Stimulated activated memory B cell treated with anti-CD40 and anti-IgM and Interleukin-4, amounts not matched to agents 10 μg/mL and 1 μg/mL and 100 μg/mL, for 72 hours (primary cell): ENCODE measurements at regions not wholly inside any gene's neighbourhood (a gene's known extent, or its start where the extent isn't known, plus 50 kb on each side); places are given as distances from the start of the nearest gene placed in this dataset.

Source experiments
- ATAC-seq: fragments of 150-1000 bp; cut with Tn5 transposase; 2 replicates; pipeline ENCODE4 v1.10.0; 2021
- H3K27ac Mint-ChIP-seq: one replicate; pipeline ENCODE4 v1.8.0; 2022; ENCODE audit warnings: mild to moderate bottlenecking, mixed read lengths
- H3K27me3 Mint-ChIP-seq: one replicate; pipeline ENCODE4 v1.8.0; 2022; ENCODE audit warnings: mixed read lengths
- H3K36me3 Mint-ChIP-seq: one replicate; pipeline ENCODE4 v1.8.0; 2022; ENCODE audit warnings: mixed read lengths
- H3K4me1 Mint-ChIP-seq: one replicate; pipeline ENCODE4 v1.8.0; 2022; ENCODE audit warnings: mixed read lengths
- H3K4me3 Mint-ChIP-seq: one replicate; pipeline ENCODE4 v1.8.0; 2022; ENCODE audit warnings: mild to moderate bottlenecking, moderate library complexity, mixed read lengths
- H3K9me3 Mint-ChIP-seq: one replicate; pipeline ENCODE4 v1.8.0; 2022; ENCODE audit warnings: mixed read lengths

DNA sequence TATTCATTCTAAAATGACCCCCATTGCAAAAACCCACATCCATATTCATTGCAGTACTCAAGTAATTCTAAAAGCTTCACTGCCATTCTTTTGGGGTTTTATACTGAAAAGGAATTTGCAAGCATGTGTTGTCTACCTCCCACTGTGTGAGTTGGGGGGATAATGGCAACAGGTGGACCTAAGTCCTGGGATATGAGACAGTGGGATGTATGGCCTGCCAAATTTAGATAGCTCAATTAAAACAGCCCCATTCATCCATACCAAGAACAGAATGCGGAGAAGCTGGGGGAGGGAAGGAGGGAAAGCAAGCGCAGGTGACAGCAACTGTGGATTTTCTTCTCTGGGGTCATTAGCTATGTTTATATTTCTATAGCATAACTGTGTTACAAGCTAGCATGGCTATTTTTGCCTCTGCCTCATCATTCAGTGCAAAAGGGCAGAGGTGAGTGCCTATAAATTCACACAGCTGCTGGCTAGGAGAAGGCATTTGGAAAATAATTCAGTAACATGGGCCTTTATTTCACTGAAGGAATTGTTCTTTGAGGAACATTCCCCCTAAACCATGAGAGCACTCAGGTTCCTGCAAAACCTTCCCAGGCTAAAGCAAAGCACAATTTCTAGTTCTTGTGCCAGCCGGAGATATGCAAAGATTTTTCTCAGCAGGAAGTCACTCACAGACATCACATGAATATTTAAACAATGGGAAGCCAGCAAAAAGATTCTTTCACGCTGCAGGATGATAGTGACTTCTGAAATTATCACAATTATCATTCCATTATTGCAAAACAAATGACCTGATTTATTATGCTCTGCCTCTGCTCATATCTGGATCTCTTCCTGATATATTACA is 393.9 kb upstream of the ACVR2A start:
- Mint-ChIP-seq H3K9me3 (peaks cover 2% of the 10 kb centered on the region), H3K27me3 (no peaks in the 10 kb centered on the region), H3K36me3 (no peaks in the 10 kb centered on the region), H3K4me3 (no peak overlapping the region), H3K4me1 (no peaks in the 10 kb centered on the region), H3K27ac (no peak overlapping the region)
- no peak for ATAC-seq

DNA sequence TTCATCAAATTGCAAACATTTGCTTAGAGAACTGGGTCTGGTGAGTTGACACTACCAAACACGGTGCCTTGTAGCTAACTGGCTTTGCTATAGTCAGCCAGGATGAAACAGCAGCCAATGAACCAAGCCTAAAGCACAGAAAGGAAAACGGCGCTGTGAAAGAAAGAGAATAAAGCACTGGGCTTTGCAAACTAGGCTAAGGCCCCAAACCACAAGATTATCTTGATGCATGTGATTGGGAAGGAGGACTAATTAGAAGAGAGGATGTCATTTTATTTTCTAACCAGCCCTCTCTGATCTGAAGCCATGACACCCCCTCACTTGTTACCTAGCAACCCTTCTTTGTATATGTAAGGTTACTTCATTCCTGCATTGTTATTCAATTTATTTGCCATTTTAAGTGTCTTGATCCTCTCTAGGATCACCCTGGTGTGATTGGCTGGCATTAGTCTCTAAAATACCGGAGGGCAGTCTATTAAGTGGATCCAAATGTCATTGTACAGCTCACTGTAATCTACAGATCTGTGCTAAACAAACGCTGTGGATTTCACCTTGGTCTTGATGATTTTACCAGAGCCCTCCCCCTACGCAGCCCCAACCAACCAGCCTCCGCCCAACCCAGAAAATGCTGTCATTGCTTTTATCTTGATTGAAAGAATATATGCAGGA is 395.4 kb upstream of the ACVR2A start:
- Mint-ChIP-seq H3K27ac (no peak overlapping the region), H3K4me1 (no peaks in the 10 kb centered on the region), H3K9me3 (peaks cover 3% of the 10 kb centered on the region), H3K4me3 (no peak overlapping the region), H3K27me3 (no peaks in the 10 kb centered on the region), H3K36me3 (no peaks in the 10 kb centered on the region)
- no peak for ATAC-seq

DNA sequence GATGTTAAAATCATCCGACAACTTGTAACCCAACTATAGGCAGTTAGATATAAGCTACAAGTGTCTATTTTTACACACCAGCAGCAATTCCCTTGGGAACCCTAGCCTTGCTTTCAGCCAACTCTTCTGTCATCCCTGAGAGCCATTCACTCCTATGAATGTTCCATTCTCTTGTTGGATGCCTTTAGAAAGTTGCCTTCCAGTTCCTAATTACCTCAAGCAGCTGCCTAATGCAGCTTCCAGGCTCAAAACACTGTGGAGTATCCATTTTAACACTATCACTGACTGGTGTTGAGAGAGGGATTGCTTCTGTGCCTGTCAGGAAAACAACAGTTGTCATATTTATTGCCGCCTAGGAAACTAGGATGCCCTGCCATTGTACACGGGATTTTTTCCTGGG is 402.0 kb upstream of the ACVR2A start:
- Mint-ChIP-seq H3K4me3 (no peak overlapping the region), H3K36me3 (no peaks in the 10 kb centered on the region), H3K4me1 (no peaks in the 10 kb centered on the region), H3K9me3 (peaks cover 3% of the 10 kb centered on the region), H3K27ac (no peak overlapping the region), H3K27me3 (no peaks in the 10 kb centered on the region)
- ATAC-seq: no peak

DNA sequence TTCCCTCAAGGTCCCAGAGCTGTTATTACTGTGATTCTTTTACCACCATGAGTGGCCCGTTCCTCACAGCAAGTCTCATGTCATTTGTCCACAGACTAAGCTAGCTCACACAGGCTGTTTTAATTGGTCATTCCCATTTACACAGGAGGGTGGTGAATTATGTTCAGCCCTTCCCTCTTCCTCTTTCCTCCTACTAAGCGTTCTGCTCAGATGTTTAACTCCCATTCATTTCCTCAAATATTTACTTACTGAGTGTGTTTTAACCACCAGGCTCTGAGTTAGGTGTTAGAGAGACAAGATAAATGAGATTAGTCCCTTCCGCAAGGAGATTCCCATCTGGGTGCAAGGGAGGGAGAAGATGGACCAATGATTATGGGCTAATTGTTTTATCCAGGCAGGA is 403.6 kb upstream of the ACVR2A start:
- Mint-ChIP-seq H3K4me3 (no peak overlapping the region), H3K9me3 (peaks cover 3% of the 10 kb centered on the region), H3K27me3 (no peaks in the 10 kb centered on the region), H3K4me1 (no peaks in the 10 kb centered on the region), H3K27ac (no peak overlapping the region), H3K36me3 (no peaks in the 10 kb centered on the region)
- no peak for ATAC-seq

DNA sequence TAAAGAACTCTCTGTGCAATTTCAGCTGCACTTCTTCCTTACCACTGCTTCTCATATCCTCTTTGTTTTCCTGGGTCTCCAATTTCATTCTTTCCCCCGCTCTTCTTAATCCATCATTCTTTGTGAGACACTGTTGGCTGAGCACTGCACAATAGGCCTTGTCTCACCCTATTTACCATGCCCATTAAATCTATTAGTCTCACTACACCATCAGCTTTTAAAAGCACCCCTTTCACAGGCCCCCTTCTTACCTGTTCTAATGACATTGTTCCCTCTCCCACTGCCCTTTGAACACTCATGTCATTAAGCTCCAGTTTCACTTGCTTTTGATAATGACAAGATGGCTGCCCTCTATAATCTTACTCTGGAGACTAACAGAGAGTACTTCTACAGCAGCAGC is 404.1 kb upstream of the ACVR2A start:
- no peak for ATAC-seq
- no peak overlapping the region for H3K27ac Mint-ChIP-seq
- H3K4me1 Mint-ChIP-seq: no peaks in the 10 kb centered on the region
- no peak overlapping the region for H3K4me3 Mint-ChIP-seq
- no peaks in the 10 kb centered on the region for H3K36me3 Mint-ChIP-seq
- H3K27me3 Mint-ChIP-seq: no peaks in the 10 kb centered on the region
- H3K9me3 Mint-ChIP-seq: no peaks in the 10 kb centered on the region

DNA sequence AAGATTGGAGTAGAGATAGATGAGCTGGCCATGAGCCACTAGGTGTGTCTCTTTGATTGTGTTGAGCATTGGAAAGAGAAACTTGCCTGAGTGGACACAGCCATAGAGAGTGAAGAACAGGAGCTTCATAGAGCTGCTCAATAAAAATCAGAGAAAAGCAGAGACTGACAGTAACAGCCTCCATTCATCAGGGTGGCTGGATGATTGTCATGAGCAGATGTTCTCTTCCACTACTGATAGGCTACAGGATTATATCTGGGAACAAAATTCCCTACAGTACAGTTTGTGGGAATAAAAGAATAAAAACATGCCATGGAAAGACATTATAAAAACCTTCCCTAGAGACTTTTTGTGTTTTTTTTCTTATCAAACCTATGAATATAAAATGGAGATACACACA is 404.8 kb upstream of the ACVR2A start:
- Mint-ChIP-seq H3K36me3 (no peaks in the 10 kb centered on the region), H3K4me1 (no peaks in the 10 kb centered on the region), H3K27me3 (no peaks in the 10 kb centered on the region), H3K27ac (no peak overlapping the region), H3K9me3 (no peaks in the 10 kb centered on the region), H3K4me3 (no peak overlapping the region)
- no peak for ATAC-seq

DNA sequence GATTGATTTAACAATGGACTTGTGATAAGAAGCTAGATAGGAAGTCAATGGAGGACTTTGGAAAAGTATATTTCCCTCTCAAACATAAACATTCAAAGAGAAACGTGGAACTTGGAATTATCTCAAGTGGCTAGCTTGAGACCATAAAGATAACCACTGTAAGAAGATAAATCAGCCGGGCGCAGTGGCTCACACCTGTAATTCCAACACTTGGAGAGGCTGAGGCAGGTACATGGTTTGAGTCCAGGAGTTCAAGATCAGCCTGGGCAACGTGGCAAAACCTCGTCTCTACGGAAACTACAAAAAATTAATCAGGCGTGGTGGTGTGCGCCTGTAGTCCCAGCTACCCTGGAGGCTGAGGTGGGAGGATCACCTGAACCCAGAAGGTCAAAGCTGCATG is 405.9 kb upstream of the ACVR2A start:
- H3K4me1 Mint-ChIP-seq: no peaks in the 10 kb centered on the region
- H3K27me3 Mint-ChIP-seq: no peaks in the 10 kb centered on the region
- no peak overlapping the region for H3K27ac Mint-ChIP-seq
- no peak for ATAC-seq
- H3K9me3 Mint-ChIP-seq: no peaks in the 10 kb centered on the region
- no peak overlapping the region for H3K4me3 Mint-ChIP-seq
- H3K36me3 Mint-ChIP-seq: no peaks in the 10 kb centered on the region

DNA sequence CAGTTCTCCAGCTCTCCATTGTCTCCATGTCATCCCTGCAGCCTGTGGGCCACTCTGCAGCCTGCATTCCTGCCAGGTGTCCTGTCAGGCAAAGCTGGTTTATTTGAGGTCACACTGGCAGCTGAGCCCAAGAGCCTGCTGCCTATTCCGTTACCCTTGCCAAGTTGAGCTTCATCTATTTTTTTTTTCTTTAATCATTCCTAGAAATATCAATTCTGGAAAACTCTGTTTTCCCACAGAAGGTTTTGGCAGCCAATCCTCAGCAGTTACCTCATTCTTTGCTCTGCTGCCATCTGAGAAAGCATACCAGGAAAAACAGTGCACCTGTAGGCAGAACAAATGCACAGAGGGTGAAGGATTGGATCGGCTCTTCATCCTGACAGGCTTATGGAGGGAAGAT is 411.0 kb upstream of the ACVR2A start:
- Mint-ChIP-seq H3K27me3 (no peaks in the 10 kb centered on the region), H3K27ac (no peak overlapping the region), H3K4me3 (no peak overlapping the region), H3K36me3 (no peaks in the 10 kb centered on the region), H3K4me1 (no peaks in the 10 kb centered on the region), H3K9me3 (no peaks in the 10 kb centered on the region)
- no peak for ATAC-seq

DNA sequence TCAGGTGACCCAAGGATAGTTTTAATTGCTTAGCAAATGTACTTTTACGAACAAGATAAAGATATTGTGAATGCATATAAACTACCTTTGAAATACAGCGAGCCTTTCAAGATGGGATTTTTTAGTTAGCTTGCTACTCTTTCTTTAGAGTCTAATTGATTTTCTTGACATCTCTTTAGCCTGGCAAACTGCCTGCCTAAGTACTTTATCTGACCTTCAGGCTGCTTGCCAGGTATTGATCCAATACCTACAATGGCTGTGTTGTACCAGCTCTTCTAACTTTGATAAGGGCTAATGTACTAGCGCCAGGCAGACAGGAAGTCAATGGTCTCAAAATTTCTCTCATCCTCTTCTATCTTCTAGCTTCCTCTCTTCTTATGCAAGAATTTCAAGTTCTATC is 414.4 kb upstream of the ACVR2A start:
- Mint-ChIP-seq H3K9me3 (no peaks in the 10 kb centered on the region), H3K36me3 (no peaks in the 10 kb centered on the region), H3K4me1 (no peaks in the 10 kb centered on the region), H3K27ac (no peak overlapping the region), H3K27me3 (no peaks in the 10 kb centered on the region), H3K4me3 (no peak overlapping the region)
- no peak for ATAC-seq

DNA sequence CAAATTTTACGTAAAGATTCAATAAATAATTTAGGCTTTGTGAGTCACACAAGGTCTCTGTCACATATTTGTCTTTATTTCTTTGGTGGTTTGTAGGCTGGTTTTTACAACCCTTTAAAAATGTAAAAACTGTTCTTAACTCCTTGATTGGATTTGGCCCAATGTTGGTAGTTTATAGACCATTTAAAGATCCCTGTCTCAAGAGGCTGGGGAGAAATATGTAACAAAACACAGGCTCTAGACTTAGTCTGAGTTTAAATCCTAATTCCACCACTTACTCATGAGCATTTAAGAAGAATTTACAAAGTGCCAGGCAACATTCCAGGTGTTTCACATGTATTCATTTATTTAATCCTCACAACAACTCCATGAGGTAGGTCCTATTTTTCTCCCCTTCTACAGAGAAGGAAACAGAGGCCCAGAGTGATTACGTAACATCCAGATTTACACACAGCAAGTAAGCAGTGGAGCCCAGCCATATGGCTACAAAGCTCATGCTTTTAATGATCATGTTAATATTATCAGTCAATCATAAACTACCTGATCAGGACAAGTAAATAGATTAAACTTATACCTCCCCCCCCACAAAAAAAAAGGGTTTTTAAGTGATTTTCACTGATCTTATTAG is 416.6 kb upstream of the ACVR2A start:
- H3K9me3 Mint-ChIP-seq: no peaks in the 10 kb centered on the region
- no peak for ATAC-seq
- H3K36me3 Mint-ChIP-seq: no peaks in the 10 kb centered on the region
- no peaks in the 10 kb centered on the region for H3K27me3 Mint-ChIP-seq
- no peak overlapping the region for H3K4me3 Mint-ChIP-seq
- H3K27ac Mint-ChIP-seq: no peak overlapping the region
- no peaks in the 10 kb centered on the region for H3K4me1 Mint-ChIP-seq

DNA sequence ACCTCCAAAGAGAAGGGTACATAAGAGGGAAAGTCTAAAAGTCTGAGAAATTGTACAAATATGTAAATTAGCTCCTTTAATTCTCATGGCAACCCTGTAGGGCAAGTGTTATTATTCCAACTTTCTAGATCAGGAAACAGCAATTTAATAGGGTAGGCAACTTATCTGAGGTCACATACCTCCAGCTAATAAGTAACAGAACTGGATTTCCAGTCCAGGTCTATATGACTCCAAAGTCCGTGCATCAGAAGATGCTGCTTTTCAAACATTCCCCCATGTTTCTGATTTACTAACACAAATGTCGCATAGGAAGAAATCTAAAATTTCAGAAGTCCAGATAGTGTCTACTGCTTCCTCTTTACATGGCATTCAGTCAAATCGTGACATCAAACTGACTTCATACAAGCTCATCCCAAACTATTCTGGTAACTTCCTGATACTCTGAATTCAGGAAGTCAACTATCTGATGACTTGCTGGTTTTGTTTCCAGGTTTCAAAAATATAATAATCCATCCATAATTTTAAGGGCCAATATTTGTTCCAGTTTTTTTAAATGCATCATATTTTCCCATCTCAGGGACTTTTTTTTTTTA is 419.3 kb upstream of the ACVR2A start:
- ATAC-seq: no peak
- no peak overlapping the region for H3K4me3 Mint-ChIP-seq
- H3K27ac Mint-ChIP-seq: no peak overlapping the region
- no peaks in the 10 kb centered on the region for H3K27me3 Mint-ChIP-seq
- H3K4me1 Mint-ChIP-seq: no peaks in the 10 kb centered on the region
- no peaks in the 10 kb centered on the region for H3K36me3 Mint-ChIP-seq
- H3K9me3 Mint-ChIP-seq: no peaks in the 10 kb centered on the region

DNA sequence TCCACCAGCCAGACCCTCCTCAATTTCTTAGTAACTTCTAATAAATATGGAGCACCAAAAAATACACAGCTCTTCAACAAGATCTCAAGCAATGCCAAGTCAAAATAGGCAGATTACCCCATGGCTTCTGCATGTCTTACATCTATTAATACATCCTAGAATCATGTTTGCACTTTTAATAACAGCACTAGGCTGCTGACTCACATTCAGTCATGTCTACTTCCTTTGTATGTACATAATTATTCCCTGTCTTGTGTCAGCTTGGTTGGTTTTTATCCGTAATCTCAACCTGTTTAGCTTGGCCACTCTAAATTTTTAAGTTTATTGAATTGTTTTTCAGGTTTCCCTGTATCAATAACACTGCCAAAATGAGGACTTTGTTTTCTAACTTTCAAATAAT is 420.1 kb upstream of the ACVR2A start:
- H3K4me1 Mint-ChIP-seq: no peaks in the 10 kb centered on the region
- ATAC-seq: no peak
- H3K4me3 Mint-ChIP-seq: no peak overlapping the region
- no peaks in the 10 kb centered on the region for H3K27me3 Mint-ChIP-seq
- no peaks in the 10 kb centered on the region for H3K9me3 Mint-ChIP-seq
- no peaks in the 10 kb centered on the region for H3K36me3 Mint-ChIP-seq
- no peak overlapping the region for H3K27ac Mint-ChIP-seq

DNA sequence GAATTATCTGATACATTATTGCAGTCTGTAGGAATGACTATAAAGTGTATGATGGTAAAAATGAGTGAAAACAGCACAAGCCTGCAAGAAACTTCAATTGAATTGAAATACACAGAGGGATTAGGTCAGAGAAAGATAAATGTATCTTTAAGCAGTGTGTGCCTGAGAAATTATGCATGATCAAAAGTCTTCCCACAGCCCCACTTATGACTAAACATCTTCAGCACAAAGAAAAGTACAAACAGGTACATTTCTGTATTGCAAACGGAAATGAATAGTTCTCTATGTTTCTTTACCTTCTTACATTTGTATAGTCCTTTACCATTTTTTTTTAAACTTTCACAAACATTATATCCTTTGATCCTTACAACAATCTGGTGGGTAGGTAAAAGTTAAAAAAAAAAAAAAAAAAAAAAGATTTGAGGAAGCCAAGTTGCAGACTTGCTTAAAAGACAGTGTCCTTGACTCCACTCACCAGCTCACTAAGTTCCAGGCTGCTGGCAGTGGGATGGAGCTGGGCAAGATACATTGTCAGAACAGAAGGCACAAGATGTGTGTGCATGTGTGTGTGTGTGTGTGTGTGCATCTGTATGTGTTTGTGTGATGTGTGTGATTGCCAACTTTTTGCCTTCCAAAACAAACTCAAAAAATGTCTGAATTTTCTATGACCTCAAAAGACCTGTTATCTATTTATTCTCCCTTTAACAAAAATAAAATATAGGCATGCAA is 423.7 kb upstream of the ACVR2A start:
- no peak overlapping the region for H3K4me3 Mint-ChIP-seq
- no peaks in the 10 kb centered on the region for H3K36me3 Mint-ChIP-seq
- H3K27me3 Mint-ChIP-seq: no peaks in the 10 kb centered on the region
- no peak overlapping the region for H3K27ac Mint-ChIP-seq
- no peaks in the 10 kb centered on the region for H3K9me3 Mint-ChIP-seq
- no peaks in the 10 kb centered on the region for H3K4me1 Mint-ChIP-seq
- no peak for ATAC-seq

DNA sequence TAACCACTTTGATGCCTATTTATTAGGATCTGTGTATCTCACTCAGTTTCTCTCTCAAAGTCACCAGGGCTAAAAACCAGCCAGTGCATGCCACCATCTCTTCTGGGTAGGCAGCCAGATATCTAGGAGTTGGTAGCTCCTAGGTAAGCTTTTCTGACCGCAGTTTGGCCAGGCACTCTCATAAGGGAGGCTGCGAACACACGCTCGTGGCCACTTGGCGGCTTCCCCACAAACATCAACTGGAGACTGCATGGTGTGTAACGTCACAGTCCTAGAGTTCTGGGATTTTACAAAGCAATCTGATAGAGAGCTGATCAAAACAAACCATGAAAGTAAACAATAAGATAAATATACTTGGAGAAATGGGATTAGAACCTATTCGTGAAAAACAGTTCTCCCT is 424.3 kb upstream of the ACVR2A start:
- H3K27ac Mint-ChIP-seq: no peak overlapping the region
- H3K36me3 Mint-ChIP-seq: no peaks in the 10 kb centered on the region
- H3K27me3 Mint-ChIP-seq: no peaks in the 10 kb centered on the region
- no peaks in the 10 kb centered on the region for H3K9me3 Mint-ChIP-seq
- no peak overlapping the region for H3K4me3 Mint-ChIP-seq
- H3K4me1 Mint-ChIP-seq: no peaks in the 10 kb centered on the region
- no peak for ATAC-seq

DNA sequence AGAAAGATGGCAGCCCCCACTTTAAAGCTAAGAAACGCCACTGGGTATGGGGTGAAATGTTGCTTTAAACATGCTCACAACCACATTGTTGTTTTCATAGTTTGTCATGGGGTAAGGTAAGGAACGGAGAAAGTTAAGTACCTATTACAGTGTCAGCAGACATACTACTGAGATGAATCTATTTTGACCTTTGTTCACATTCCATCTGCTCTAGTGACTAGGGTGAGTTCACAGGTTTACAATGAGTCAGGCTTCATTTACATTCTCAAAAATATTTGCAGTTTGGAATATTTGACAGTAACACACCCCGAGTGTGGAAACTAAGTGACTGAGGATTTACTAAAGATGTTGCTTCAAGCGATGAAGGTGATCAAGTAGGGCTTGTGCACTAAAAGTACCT is 428.7 kb upstream of the ACVR2A start:
- Mint-ChIP-seq H3K4me3 (no peak overlapping the region), H3K27me3 (no peaks in the 10 kb centered on the region), H3K27ac (no peak overlapping the region), H3K9me3 (peaks cover 6% of the 10 kb centered on the region), H3K36me3 (no peaks in the 10 kb centered on the region), H3K4me1 (no peaks in the 10 kb centered on the region)
- ATAC-seq: no peak
